ENCODE measurements at regions not wholly inside any gene's neighbourhood (a gene's known extent, or its start where the extent isn't known, plus 50 kb on each side); places are given as distances from the start of the nearest gene placed in this dataset.

DNA sequence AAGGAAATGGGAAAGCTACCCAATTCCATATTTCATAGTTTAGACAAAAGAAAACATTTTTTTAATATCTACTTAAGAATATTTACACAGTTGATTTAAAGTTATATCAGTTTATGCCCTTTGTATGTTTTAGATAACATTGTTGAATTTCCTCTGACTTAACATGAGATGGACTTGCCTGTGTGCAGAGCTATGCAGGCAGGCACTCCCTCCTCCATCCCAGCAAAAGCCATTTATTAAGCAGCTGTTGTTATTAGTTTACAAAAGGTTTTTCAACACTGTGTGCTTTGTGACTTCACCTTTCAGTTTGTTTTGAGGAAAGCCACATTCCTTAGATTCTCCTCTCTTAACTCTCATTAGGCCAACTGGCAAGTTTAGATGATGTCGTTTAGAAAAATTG is 337.5 kb upstream of the PDE3A start:
- TF ChIP-seq, protein P1, sequence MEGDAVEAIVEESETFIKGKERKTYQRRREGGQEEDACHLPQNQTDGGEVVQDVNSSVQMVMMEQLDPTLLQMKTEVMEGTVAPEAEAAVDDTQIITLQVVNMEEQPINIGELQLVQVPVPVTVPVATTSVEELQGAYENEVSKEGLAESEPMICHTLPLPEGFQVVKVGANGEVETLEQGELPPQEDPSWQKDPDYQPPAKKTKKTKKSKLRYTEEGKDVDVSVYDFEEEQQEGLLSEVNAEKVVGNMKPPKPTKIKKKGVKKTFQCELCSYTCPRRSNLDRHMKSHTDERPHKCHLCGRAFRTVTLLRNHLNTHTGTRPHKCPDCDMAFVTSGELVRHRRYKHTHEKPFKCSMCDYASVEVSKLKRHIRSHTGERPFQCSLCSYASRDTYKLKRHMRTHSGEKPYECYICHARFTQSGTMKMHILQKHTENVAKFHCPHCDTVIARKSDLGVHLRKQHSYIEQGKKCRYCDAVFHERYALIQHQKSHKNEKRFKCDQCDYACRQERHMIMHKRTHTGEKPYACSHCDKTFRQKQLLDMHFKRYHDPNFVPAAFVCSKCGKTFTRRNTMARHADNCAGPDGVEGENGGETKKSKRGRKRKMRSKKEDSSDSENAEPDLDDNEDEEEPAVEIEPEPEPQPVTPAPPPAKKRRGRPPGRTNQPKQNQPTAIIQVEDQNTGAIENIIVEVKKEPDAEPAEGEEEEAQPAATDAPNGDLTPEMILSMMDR (conservative IDR thresholded peaks at IDR 0.05; ENCODE audit: low read depth, low read length), result no peak
- TF ChIP-seq RCOR1 (IDR thresholded peaks at IDR 0.05; ENCODE audit: insufficient replicate concordance, low read length) (no peak), POLR2A (IDR thresholded peaks at IDR 0.05; ENCODE audit: low read depth, low read length) (no peak), RAD21 (IDR thresholded peaks at IDR 0.05; ENCODE audit: low read length) (no peak), MXI1 (IDR thresholded peaks at IDR 0.05; ENCODE audit: borderline replicate concordance, low read depth, low read length) (no peak), RFX5 (IDR thresholded peaks at IDR 0.05; ENCODE audit: low read depth, low read length) (no peak), FOS (IDR thresholded peaks at IDR 0.05; ENCODE audit: low read depth, low read length) (no peak), CEBPB (IDR thresholded peaks at IDR 0.05; ENCODE audit: low read depth, low read length) (no peak), MAZ (IDR thresholded peaks at IDR 0.05; ENCODE audit: borderline replicate concordance, low read depth, low read length) (no peak), CHD1 (IDR thresholded peaks at IDR 0.05; ENCODE audit: low read depth, low read length) (no peak)
- TF ChIP-seq, protein P2, sequence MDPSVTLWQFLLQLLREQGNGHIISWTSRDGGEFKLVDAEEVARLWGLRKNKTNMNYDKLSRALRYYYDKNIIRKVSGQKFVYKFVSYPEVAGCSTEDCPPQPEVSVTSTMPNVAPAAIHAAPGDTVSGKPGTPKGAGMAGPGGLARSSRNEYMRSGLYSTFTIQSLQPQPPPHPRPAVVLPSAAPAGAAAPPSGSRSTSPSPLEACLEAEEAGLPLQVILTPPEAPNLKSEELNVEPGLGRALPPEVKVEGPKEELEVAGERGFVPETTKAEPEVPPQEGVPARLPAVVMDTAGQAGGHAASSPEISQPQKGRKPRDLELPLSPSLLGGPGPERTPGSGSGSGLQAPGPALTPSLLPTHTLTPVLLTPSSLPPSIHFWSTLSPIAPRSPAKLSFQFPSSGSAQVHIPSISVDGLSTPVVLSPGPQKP (IDR thresholded peaks at IDR 0.05; ENCODE audit: borderline replicate concordance, low read depth, low read length), result no peak
- TF ChIP-seq, protein P3, sequence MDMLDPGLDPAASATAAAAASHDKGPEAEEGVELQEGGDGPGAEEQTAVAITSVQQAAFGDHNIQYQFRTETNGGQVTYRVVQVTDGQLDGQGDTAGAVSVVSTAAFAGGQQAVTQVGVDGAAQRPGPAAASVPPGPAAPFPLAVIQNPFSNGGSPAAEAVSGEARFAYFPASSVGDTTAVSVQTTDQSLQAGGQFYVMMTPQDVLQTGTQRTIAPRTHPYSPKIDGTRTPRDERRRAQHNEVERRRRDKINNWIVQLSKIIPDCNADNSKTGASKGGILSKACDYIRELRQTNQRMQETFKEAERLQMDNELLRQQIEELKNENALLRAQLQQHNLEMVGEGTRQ (IDR thresholded peaks at IDR 0.05; ENCODE audit: low read depth, low read length), result no peak
